ENCODE measurements at regions not wholly inside any gene's neighbourhood (a gene's known extent, or its start where the extent isn't known, plus 50 kb on each side); places are given as distances from the start of the nearest gene placed in this dataset.
"Not testable (repeated sequence)": the region's sequence is repeated elsewhere in the genome, so short reads cannot be mapped to it uniquely, and the experiment has no call there.

DNA sequence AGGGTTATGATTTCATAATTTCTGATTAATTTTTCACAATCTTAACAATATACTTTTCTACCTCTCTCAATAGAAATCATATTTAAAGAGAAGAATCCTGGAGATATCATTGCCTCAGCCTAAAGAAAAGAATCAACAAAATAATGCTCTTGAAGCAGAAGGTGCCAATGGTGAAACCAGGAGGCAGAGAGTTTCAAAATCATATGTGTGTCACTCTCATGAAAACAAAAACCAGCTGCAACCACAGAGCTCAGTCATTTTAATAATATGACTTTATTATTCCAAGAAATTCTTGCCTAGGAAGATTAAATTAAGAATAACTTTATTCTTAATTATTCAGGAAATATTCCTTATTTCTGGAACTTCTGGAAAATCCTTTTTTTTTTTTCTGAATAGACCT lies 266.8 kb upstream of the ACTBL2 start:
- H3K9me3 ChIP-seq (ENCODE audit: control insufficient read depth, low read depth, low read length) = no peaks in the 10 kb centered on the region
- no peak overlapping the region for H3K27ac ChIP-seq (ENCODE audit: low read length)
- no peaks in the 10 kb centered on the region for H3K4me1 ChIP-seq (ENCODE audit: control insufficient read depth, low read depth, low read length)
- H3K36me3 ChIP-seq (ENCODE audit: control insufficient read depth, low read depth, low read length) = no peaks in the 10 kb centered on the region
- no peak overlapping the region for H3K9ac ChIP-seq (ENCODE audit: low read length)
- H3K4me3 ChIP-seq (ENCODE audit: low read length) = no peak overlapping the region
- H3K27me3 ChIP-seq (ENCODE audit: control insufficient read depth, insufficient read depth, low read length) = no peaks in the 10 kb centered on the region

DNA sequence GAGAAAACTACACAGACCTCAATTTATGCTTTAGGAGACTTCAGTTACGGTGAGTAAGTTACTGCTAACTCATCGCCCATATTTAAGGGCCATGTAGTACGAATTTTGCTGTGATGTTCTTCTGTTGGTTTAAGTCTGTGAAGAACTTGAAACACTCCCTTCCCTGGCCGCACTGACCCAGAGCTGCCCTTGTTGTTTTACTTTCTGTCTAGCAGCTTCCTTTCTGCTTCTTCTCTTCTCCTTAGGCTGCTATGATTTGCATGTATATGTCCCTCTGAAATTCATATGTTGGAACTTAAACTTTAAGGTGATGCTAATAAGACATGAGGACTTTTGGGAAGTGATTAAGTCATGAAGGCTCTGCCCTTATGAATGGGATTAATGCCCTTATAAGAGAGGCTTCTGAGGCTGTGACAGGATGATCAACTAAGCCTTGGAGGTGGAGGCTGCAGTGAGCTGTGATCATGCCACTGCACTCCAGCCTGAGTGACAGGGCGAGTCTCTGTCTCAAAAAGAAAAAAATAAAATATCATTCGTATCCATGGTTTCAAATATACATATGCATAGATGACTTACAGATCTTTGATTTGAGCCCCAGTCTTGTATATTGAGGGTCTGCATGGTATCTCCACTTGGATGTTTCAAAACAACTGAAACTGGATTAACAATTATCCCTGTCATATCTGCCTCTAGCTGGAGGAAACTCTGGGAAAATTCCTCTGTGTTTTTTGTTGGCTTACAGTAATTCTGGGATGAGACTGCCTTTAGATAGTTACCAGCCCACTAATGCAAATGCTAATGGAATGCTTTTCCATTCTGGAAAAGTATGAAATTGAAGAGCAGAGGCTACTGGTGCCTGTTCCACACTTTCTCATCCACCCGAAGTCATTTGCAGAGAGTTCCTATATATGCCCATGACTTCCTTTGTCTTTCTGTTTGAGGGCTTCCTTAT lies 263.4 kb upstream of the ACTBL2 start:
- H3K9ac ChIP-seq (ENCODE audit: low read length) = no peak overlapping the region

DNA sequence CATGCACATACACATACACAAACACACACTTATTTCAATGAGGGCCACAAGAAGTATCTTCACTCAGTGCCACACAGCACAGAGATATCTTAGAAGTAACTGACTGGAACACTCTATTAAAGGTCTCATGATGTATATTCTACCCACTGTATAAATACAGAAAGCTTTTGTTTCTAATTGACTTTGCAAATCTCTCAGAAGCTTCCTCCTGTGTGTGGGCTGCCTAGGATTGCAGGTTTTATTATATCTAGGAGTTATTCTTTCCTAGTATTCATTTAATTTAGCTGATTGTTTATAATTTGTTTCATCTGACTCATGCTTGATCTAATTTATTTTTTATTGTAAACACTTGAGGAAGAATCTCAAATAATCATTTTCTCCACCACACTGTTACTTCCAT lies 262.4 kb upstream of the ACTBL2 start:
- H3K9ac ChIP-seq (ENCODE audit: low read length) = no peak overlapping the region
- H3K9me3 ChIP-seq (ENCODE audit: control insufficient read depth, low read depth, low read length) = no peaks in the 10 kb centered on the region
- H3K27ac ChIP-seq (ENCODE audit: low read length) = no peak overlapping the region
- H3K4me3 ChIP-seq (ENCODE audit: low read length) = no peak overlapping the region
- H3K36me3 ChIP-seq (ENCODE audit: control insufficient read depth, low read depth, low read length) = no peaks in the 10 kb centered on the region
- no peaks in the 10 kb centered on the region for H3K4me1 ChIP-seq (ENCODE audit: control insufficient read depth, low read depth, low read length)
- no peaks in the 10 kb centered on the region for H3K27me3 ChIP-seq (ENCODE audit: control insufficient read depth, insufficient read depth, low read length)

More for the DNA sequence above, 263.4 kb upstream of the ACTBL2 start:
- Histone ChIP-seq H3K9me3 (ENCODE audit: control insufficient read depth, low read depth, low read length) (no peaks in the 10 kb centered on the region), H3K27ac (ENCODE audit: low read length) (no peak overlapping the region), H3K4me1 (ENCODE audit: control insufficient read depth, low read depth, low read length) (no peaks in the 10 kb centered on the region), H3K4me3 (ENCODE audit: low read length) (no peak overlapping the region), H3K36me3 (ENCODE audit: control insufficient read depth, low read depth, low read length) (no peaks in the 10 kb centered on the region), H3K27me3 (ENCODE audit: control insufficient read depth, insufficient read depth, low read length) (no peaks in the 10 kb centered on the region)

DNA sequence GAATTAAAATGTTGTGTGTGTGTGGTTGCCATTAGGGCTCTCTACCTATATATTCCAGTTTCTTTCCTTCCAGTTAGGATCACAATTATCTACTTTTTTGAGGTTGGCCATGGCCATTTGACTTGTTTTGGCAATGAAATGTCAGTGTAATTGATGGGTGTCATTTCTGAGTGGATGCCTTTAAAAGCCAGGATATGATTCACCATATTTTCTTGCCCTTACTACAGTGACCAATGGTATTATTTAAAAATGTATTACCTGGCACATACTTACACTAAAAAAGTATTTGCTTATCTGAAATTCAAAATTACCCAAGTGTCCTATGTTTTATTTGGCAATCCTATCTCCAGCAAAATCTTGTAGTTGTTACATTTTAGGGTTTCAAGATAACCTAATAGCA lies 258.7 kb upstream of the ACTBL2 start:
- Histone ChIP-seq H3K4me3 (ENCODE audit: low read length) (no peak overlapping the region), H3K4me1 (ENCODE audit: control insufficient read depth, low read depth, low read length) (peaks cover 5% of the 10 kb centered on the region), H3K27me3 (ENCODE audit: control insufficient read depth, insufficient read depth, low read length) (no peaks in the 10 kb centered on the region), H3K27ac (ENCODE audit: low read length) (no peak overlapping the region), H3K36me3 (ENCODE audit: control insufficient read depth, low read depth, low read length) (no peaks in the 10 kb centered on the region), H3K9ac (ENCODE audit: low read length) (no peak overlapping the region), H3K9me3 (ENCODE audit: control insufficient read depth, low read depth, low read length) (no peaks in the 10 kb centered on the region)

DNA sequence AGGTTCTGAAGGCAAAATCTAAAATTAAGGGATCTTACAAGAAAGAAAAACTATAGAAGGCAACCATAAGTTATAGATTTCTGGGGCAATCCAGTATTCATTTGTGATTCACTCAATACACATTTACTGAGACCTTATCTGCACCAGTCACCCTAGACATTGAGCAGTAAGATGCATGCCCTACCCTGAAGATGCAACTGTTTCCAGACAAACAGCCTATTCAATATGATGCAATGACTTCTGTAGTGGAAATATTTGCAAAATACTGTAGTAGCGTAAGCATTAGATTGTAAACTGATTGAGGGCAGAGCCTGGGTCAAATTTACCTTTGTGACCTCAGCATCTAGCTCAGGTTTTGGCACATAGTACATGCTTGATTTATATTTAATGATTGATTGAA lies 256.2 kb upstream of the ACTBL2 start:
- Histone ChIP-seq H3K9ac (ENCODE audit: low read length) (no peak overlapping the region), H3K4me3 (ENCODE audit: low read length) (no peak overlapping the region), H3K36me3 (ENCODE audit: control insufficient read depth, low read depth, low read length) (no peaks in the 10 kb centered on the region), H3K27me3 (ENCODE audit: control insufficient read depth, insufficient read depth, low read length) (no peaks in the 10 kb centered on the region), H3K27ac (ENCODE audit: low read length) (no peak overlapping the region), H3K4me1 (ENCODE audit: control insufficient read depth, low read depth, low read length) (peaks cover 12% of the 10 kb centered on the region), H3K9me3 (ENCODE audit: control insufficient read depth, low read depth, low read length) (no peaks in the 10 kb centered on the region)

DNA sequence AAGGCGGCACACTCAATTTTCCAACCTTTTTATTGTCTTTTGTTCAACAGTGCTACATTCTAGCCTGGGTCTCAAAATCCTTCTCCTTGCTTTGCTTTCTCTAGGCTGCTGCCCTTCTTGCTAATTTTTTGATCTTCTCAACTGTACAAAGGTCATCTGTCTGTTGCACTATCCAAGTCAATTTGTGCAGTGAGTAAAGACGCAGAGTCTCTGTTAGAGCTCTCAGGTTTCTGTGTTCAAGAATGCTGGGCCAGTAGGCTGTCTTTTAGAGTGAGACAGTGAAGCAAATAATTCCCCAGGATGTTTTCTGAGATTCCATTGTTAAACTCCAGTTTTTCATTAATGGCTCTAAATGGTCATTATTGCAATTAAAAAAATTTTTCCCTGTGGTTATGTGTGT lies 255.7 kb upstream of the ACTBL2 start:
- no peak overlapping the region for H3K27ac ChIP-seq (ENCODE audit: low read length)
- H3K4me1 ChIP-seq (ENCODE audit: control insufficient read depth, low read depth, low read length) = peaks cover 12% of the 10 kb centered on the region
- H3K9me3 ChIP-seq (ENCODE audit: control insufficient read depth, low read depth, low read length) = no peaks in the 10 kb centered on the region
- no peak overlapping the region for H3K4me3 ChIP-seq (ENCODE audit: low read length)
- H3K9ac ChIP-seq (ENCODE audit: low read length) = no peak overlapping the region
- no peaks in the 10 kb centered on the region for H3K36me3 ChIP-seq (ENCODE audit: control insufficient read depth, low read depth, low read length)
- no peaks in the 10 kb centered on the region for H3K27me3 ChIP-seq (ENCODE audit: control insufficient read depth, insufficient read depth, low read length)

DNA sequence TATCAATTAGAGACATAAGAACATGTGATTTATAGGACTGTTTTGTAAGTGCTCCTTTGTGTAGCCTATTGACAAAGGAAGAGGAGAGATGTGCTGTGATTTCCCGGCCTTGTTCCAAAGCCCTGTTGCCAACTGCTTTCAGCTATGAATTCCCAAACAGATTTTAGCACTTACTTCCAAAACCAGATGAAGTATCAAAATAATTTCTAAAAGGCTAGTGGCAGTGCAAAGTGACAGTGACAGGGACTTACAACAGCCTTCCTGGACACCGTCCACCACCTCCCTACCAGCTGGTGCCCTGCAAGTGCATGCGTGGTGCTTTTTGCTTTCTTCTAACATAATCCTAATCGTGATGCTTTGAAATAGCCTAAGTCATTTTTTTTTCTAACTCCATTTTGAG lies 254.1 kb upstream of the ACTBL2 start:
- Histone ChIP-seq H3K4me1 (ENCODE audit: control insufficient read depth, low read depth, low read length) (peaks cover 12% of the 10 kb centered on the region), H3K9me3 (ENCODE audit: control insufficient read depth, low read depth, low read length) (no peaks in the 10 kb centered on the region), H3K27me3 (ENCODE audit: control insufficient read depth, insufficient read depth, low read length) (no peaks in the 10 kb centered on the region), H3K9ac (ENCODE audit: low read length) (no peak overlapping the region), H3K27ac (ENCODE audit: low read length) (no peak overlapping the region), H3K36me3 (ENCODE audit: control insufficient read depth, low read depth, low read length) (no peaks in the 10 kb centered on the region), H3K4me3 (ENCODE audit: low read length) (no peak overlapping the region)

DNA sequence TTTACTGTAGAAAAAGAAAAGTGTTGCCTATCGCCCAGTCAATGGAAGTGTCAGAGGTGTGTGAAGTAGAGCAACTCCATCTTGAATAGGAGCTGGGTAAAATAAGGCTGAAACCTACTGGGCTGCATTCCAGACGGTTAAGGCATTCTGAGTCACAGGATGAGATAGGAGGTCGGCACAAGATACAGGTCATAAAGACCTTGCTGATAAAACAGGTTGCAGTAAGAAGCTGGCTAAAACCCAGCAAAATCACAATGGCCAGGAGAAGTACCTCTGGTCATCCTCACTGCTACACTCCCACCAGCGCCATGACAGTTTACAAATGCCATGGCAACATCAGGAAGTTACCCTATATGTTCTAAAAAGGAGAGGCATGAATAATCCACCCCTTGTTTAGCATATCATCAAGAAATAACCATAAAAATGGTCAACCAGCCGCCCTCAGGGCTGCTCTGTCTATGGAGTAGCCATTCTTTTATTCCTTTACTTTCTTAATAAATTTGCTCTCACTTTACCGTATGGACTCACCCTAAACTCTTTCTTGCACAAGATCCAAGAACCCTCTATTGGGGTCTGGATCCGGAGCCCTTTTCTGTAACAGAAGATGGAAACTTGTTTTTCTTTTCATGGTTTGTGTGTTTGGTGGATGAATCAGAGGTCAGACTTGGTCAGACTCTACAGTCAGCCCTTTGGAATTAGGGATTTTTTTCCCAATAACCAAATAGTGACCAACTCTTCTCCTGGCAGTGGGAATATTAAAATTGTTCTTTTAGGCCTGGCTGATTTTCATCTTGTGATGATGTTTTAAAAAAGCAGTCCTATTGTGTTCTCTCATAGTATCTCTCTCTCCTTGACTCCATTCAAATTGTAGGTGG lies 252.9 kb upstream of the ACTBL2 start:
- H3K27ac ChIP-seq (ENCODE audit: low read length); H3K36me3 ChIP-seq (ENCODE audit: control insufficient read depth, low read depth, low read length); H3K9me3 ChIP-seq (ENCODE audit: control insufficient read depth, low read depth, low read length); H3K27me3 ChIP-seq (ENCODE audit: control insufficient read depth, insufficient read depth, low read length); H3K4me3 ChIP-seq (ENCODE audit: low read length); H3K9ac ChIP-seq (ENCODE audit: low read length): not testable (repeated sequence)
- H3K4me1 ChIP-seq (ENCODE audit: control insufficient read depth, low read depth, low read length) = peaks cover 12% of the 10 kb centered on the region

DNA sequence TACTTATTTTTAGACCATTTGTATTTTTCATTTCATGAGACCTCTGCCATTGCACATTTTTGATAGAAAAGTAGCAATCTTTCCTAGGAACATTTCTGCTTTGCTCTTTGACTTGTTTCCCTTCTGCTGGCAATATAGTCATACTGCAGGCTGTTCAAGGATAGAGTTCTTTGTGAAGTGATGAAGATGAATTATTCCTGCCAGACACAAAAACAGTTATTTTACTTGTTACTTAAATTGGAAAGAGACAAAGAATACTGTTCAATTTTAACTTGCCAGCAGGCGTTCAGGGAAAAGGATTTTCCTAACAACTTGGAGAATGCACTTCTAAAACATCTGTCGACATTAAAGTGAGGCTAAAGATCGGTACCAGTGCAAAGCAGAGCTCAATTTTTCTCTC lies 251.7 kb upstream of the ACTBL2 start:
- H3K4me3 ChIP-seq (ENCODE audit: low read length) = no peak overlapping the region

DNA sequence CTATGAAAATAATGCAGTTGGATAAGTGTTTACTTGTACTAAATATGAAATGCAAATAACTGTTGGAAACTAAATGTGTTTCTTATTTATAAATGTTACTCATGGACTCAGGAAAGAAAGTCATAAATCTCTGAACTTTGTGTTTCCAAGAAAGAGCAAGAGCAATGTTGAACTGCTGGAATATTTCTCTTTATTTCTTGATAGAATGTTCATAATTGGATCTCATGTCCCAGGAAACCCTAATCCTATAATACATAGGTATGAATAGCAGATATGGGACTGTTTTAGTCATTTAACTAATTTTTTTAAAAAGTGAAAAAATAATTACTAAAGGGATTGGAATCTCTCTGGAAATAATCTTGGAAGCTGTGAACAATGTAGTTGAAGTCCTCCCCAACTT lies 245.0 kb upstream of the ACTBL2 start:
- no peak overlapping the region for H3K4me3 ChIP-seq (ENCODE audit: low read length)
- H3K27me3 ChIP-seq (ENCODE audit: control insufficient read depth, insufficient read depth, low read length) = no peaks in the 10 kb centered on the region
- no peaks in the 10 kb centered on the region for H3K9me3 ChIP-seq (ENCODE audit: control insufficient read depth, low read depth, low read length)
- no peak overlapping the region for H3K9ac ChIP-seq (ENCODE audit: low read length)
- no peak overlapping the region for H3K27ac ChIP-seq (ENCODE audit: low read length)
- no peaks in the 10 kb centered on the region for H3K36me3 ChIP-seq (ENCODE audit: control insufficient read depth, low read depth, low read length)
- no peaks in the 10 kb centered on the region for H3K4me1 ChIP-seq (ENCODE audit: control insufficient read depth, low read depth, low read length)

More for the DNA sequence above, 251.7 kb upstream of the ACTBL2 start:
- no peaks in the 10 kb centered on the region for H3K36me3 ChIP-seq (ENCODE audit: control insufficient read depth, low read depth, low read length)
- H3K9me3 ChIP-seq (ENCODE audit: control insufficient read depth, low read depth, low read length) = no peaks in the 10 kb centered on the region
- H3K4me1 ChIP-seq (ENCODE audit: control insufficient read depth, low read depth, low read length) = peaks cover 12% of the 10 kb centered on the region
- no peak overlapping the region for H3K27ac ChIP-seq (ENCODE audit: low read length)
- no peak overlapping the region for H3K9ac ChIP-seq (ENCODE audit: low read length)
- H3K27me3 ChIP-seq (ENCODE audit: control insufficient read depth, insufficient read depth, low read length) = no peaks in the 10 kb centered on the region

DNA sequence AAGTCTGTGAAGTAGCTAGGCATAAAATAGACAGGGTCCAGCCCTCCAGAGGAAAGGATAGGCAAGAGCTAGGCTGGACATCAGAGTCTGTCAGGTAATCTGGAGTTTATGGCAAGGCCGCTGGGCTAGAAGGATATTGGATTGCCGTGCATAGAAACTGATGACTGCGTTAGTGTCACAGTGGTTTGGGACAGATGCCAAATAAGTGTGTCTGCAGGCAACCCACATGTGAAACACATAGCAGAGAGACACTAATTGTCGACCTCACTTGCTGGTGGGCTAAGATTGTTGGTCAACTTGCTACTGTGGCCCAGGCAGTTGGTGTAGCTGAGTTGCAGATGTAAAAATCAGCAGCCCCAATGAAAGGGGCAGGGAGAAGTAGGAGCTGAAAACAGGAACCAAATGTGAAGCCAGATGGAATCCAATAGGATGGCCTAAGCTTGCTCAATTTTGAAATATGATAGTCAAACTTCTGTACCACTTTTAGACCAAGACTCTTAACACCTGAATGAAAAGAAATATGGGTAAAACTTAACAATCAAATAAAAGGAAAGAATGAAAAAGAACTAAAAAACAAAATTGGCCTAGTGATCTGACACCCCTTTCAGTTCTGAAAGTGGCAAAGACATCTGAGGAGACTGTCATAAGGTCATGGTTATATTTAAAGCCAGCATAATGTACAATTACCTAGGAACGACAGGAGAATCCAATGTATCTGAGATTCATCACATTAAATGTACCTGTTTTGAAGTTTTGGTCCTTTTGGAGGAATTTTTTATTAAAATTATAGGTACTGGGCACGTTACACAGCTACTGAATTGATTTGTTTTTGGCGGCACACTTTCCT lies 243.3 kb upstream of the ACTBL2 start:
- Histone ChIP-seq H3K4me1 (ENCODE audit: control insufficient read depth, low read depth, low read length) (no peaks in the 10 kb centered on the region), H3K27ac (ENCODE audit: low read length) (no peak overlapping the region), H3K9me3 (ENCODE audit: control insufficient read depth, low read depth, low read length) (no peaks in the 10 kb centered on the region), H3K36me3 (ENCODE audit: control insufficient read depth, low read depth, low read length) (no peaks in the 10 kb centered on the region), H3K9ac (ENCODE audit: low read length) (no peak overlapping the region), H3K4me3 (ENCODE audit: low read length) (no peak overlapping the region), H3K27me3 (ENCODE audit: control insufficient read depth, insufficient read depth, low read length) (no peaks in the 10 kb centered on the region)
